ENCODE measurements at regions not wholly inside any gene's neighbourhood (a gene's known extent, or its start where the extent isn't known, plus 50 kb on each side); places are given as distances from the start of the nearest gene placed in this dataset.

DNA sequence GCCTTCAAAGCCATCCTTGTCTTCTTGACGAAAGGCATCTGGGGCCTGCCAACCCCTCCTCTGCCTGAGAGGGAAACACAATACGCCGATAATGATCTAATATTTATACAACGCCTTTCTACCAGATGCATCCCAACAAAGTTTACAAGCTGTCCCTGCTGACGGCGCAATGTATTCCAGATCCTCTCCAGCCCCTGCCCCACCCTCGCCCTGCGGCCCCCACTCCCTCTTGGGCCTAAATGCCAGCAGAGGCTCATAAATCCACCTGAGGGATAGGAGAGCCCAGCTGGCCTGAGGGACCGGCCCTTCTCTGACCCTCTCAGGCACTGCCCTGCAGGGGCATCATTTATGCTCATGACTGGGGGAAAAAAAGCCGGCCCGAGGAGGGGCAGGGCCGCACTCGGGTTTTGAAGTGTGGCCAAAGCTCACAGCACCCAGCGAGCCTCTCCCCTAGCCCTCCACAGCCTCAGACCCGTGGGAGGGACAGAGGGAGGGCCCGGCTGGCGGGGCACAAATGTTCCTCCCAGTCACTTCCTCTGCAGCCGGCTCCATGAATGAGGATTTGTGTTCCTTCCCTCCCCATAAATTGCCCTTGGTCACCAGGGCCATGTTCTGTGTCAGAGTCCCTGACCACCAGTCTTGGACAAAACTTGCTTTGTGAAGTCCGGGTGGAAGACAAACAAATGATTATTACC is 140.3 kb downstream of the FOXD2 start:
- Histone ChIP-seq H3K9me3 (ENCODE audit: control insufficient read depth, low read depth, low read length) (no peaks in the 10 kb centered on the region), H3K9ac (ENCODE audit: control insufficient read depth, extremely low read depth, insufficient read depth, low read length) (no peak overlapping the region), H3K27me3 (ENCODE audit: control insufficient read depth, extremely low read depth, insufficient read depth, low read length) (no peaks in the 10 kb centered on the region), H3K27ac (ENCODE audit: control insufficient read depth, insufficient read depth, low read length) (no peak overlapping the region), H3K4me3 (ENCODE audit: control insufficient read depth in 2 of 3, extremely low read depth in 1 of 3, insufficient read depth in 2 of 3, low read depth in 1 of 3, low read length in 3 of 3) (no peak overlapping the region), H3K79me2 (ENCODE audit: control insufficient read depth, insufficient read depth, low read length) (no peaks in the 10 kb centered on the region), H3K4me1 (ENCODE audit: control insufficient read depth, extremely low read depth, insufficient read depth, low read length) (peaks cover 4% of the 10 kb centered on the region), H3K9me1 (ENCODE audit: control insufficient read depth, extremely low read depth, insufficient read depth, low read length) (no peaks in the 10 kb centered on the region), H4K20me1 (ENCODE audit: control insufficient read depth, extremely low read depth, insufficient read depth, low read length) (no peaks in the 10 kb centered on the region), H3K36me3 (ENCODE audit: control insufficient read depth in 2 of 2, extremely low read depth in 1 of 2, insufficient read depth in 2 of 2, low read length in 2 of 2) (no peaks in the 10 kb centered on the region), H3K4me2 (ENCODE audit: control insufficient read depth, extremely low read depth, insufficient read depth, low read depth, low read length) (no peak overlapping the region), H2AFZ (ENCODE audit: control insufficient read depth, low read length) (no peak overlapping the region)
- DNase-seq (ENCODE audit: low read depth, low spot score) (no peak), FAIRE-seq (no peak)
- TF ChIP-seq, protein P1, sequence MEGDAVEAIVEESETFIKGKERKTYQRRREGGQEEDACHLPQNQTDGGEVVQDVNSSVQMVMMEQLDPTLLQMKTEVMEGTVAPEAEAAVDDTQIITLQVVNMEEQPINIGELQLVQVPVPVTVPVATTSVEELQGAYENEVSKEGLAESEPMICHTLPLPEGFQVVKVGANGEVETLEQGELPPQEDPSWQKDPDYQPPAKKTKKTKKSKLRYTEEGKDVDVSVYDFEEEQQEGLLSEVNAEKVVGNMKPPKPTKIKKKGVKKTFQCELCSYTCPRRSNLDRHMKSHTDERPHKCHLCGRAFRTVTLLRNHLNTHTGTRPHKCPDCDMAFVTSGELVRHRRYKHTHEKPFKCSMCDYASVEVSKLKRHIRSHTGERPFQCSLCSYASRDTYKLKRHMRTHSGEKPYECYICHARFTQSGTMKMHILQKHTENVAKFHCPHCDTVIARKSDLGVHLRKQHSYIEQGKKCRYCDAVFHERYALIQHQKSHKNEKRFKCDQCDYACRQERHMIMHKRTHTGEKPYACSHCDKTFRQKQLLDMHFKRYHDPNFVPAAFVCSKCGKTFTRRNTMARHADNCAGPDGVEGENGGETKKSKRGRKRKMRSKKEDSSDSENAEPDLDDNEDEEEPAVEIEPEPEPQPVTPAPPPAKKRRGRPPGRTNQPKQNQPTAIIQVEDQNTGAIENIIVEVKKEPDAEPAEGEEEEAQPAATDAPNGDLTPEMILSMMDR (optimal IDR thresholded peaks at IDR 0.05 in 1 of 3, IDR thresholded peaks at IDR 0.05 in 1 of 3, conservative IDR thresholded peaks at IDR 0.05 in 1 of 3; ENCODE audit: extremely low read depth in 1 of 3, insufficient read depth in 2 of 3, low read length in 3 of 3): no peak
- no peak for TF ChIP-seq EZH2 (IDR thresholded peaks at IDR 0.05; ENCODE audit: low read length)
- dilution Hi-C loops (cut with MboI; ENCODE audit: extremely low pct_ligation_motif_present, low sequenced_read_pairs): no loop called here

DNA sequence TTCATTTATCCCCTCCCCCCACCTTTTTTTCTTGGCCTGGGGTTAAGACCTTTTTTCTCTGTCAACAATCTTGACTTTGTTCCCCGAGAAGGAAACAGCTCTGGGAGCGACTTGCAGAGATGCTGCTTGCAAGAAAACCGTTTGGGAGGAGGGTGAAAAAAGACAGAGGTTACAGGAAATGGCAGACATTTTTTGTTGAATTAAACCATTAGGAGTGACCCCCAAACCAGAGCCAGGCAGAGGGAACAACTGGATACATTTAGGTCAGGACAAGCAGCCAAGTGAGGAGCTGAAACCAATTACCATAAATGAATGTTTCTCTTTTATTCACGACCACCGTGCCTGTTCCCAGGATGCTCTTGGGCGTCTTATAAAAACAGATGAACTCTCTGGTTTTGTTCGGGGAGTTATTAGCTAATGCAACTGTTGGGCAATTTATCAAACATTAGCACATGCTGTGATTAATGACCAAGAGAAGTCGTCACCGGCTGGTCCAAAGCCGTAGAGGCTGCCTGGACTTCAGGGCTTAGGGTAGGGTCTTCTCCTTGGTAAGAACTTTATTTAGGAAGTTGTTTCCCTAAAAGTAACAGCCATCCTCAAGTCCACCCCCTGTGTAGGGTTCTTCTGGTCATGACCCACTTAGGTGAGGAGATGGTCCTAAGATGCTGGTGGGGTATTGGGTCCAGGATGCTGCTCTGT is 141.0 kb downstream of the FOXD2 start:
- Histone ChIP-seq H2AFZ (ENCODE audit: control insufficient read depth, low read length) (no peak overlapping the region), H3K9ac (ENCODE audit: control insufficient read depth, extremely low read depth, insufficient read depth, low read length) (no peak overlapping the region), H3K4me1 (ENCODE audit: control insufficient read depth, extremely low read depth, insufficient read depth, low read length) (peaks cover 7% of the 10 kb centered on the region), H3K27ac (ENCODE audit: control insufficient read depth, insufficient read depth, low read length) (no peak overlapping the region), H3K4me2 (ENCODE audit: control insufficient read depth, extremely low read depth, insufficient read depth, low read depth, low read length) (no peak overlapping the region), H3K4me3 (ENCODE audit: control insufficient read depth in 2 of 3, extremely low read depth in 1 of 3, insufficient read depth in 2 of 3, low read depth in 1 of 3, low read length in 3 of 3) (no peak overlapping the region), H4K20me1 (ENCODE audit: control insufficient read depth, extremely low read depth, insufficient read depth, low read length) (no peaks in the 10 kb centered on the region), H3K9me3 (ENCODE audit: control insufficient read depth, low read depth, low read length) (no peaks in the 10 kb centered on the region), H3K79me2 (ENCODE audit: control insufficient read depth, insufficient read depth, low read length) (no peaks in the 10 kb centered on the region), H3K9me1 (ENCODE audit: control insufficient read depth, extremely low read depth, insufficient read depth, low read length) (no peaks in the 10 kb centered on the region), H3K36me3 (ENCODE audit: control insufficient read depth in 2 of 2, extremely low read depth in 1 of 2, insufficient read depth in 2 of 2, low read length in 2 of 2) (no peaks in the 10 kb centered on the region), H3K27me3 (ENCODE audit: control insufficient read depth, extremely low read depth, insufficient read depth, low read length) (no peaks in the 10 kb centered on the region)
- dilution Hi-C loops (cut with MboI; ENCODE audit: extremely low pct_ligation_motif_present, low sequenced_read_pairs): no loop called here
- no peak for TF ChIP-seq EZH2 (IDR thresholded peaks at IDR 0.05; ENCODE audit: low read length)
- TF ChIP-seq, protein P1 (optimal IDR thresholded peaks at IDR 0.05 in 1 of 3, IDR thresholded peaks at IDR 0.05 in 1 of 3, conservative IDR thresholded peaks at IDR 0.05 in 1 of 3; ENCODE audit: extremely low read depth in 1 of 3, insufficient read depth in 2 of 3, low read length in 3 of 3): no peak
- no peak for DNase-seq (ENCODE audit: low read depth, low spot score)
- no peak for FAIRE-seq
